ENCODE measurements at regions not wholly inside any gene's neighbourhood (a gene's known extent, or its start where the extent isn't known, plus 50 kb on each side); places are given as distances from the start of the nearest gene placed in this dataset.
"Not testable (repeated sequence)": the region's sequence is repeated elsewhere in the genome, so short reads cannot be mapped to it uniquely, and the experiment has no call there.

GRCh38 chr1:82062206-82062605 is 261.5 kb downstream of the ADGRL2 start:
- H3K9me3 ChIP-seq: no peaks in the 10 kb centered on the region
- no peak for DNase-seq
- no peaks in the 10 kb centered on the region for H3K27me3 ChIP-seq
- H3K4me3 ChIP-seq: no peak overlapping the region
- no peaks in the 10 kb centered on the region for H3K36me3 ChIP-seq

GRCh38 chr1:82059959-82060358 is 259.2 kb downstream of the ADGRL2 start:
- DNase-seq: no peak

DNA sequence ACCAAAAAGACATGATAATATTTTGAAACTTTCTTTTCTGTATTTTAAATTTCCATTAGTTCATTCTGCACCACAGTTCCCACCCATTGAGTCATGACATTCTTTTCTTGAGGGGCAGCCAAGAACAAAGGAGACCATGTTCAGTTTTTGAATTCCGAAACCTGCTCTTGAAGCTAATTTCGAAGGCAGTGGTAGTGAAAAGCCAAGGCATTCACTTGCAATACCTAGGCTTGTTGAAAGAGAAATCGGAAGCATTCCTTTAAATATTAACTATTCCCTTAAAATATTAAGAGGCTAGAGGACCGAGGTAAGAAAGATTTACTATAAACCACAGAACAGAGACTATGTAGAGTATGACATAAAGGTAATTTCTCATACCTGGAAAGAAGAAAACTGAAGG is 256.3 kb downstream of the ADGRL2 start:
- Histone ChIP-seq H3K27me3 (no peaks in the 10 kb centered on the region), H3K36me3 (no peaks in the 10 kb centered on the region), H3K4me3 (no peak overlapping the region), H3K9me3 (no peaks in the 10 kb centered on the region)
- no peak for DNase-seq

More at GRCh38 chr1:82059959-82060358, 259.2 kb downstream of the ADGRL2 start:
- H3K36me3 ChIP-seq: no peaks in the 10 kb centered on the region
- no peak overlapping the region for H3K4me3 ChIP-seq
- no peaks in the 10 kb centered on the region for H3K9me3 ChIP-seq
- no peaks in the 10 kb centered on the region for H3K27me3 ChIP-seq

DNA sequence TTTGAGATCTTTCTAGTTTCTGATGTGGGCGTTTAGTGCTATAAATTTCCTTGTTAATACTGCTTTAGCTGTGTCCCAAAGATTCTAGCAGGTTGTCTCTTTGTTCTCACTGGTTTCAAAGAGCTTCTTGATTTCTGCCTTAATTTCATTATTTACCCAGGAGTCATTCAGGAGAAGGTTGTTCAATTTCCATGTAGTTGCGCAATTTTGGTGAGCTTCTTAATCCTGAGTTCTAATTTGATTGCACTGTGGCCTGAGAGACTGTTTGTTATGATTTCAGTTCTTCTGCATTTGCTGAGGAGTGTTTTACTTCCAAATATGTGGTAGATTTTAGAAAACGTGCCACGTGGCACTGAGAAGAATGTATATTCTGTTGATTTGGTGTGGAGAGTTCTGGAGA is 254.6 kb downstream of the ADGRL2 start:
- H3K4me3 ChIP-seq, H3K9me3 ChIP-seq, H3K27me3 ChIP-seq, DNase-seq, H3K36me3 ChIP-seq: not testable (repeated sequence)

- no peak overlapping the region for H3K4me3 ChIP-seq
- no peaks in the 10 kb centered on the region for H3K27me3 ChIP-seq
- no peaks in the 10 kb centered on the region for H3K36me3 ChIP-seq
- no peak for DNase-seq
- H3K9me3 ChIP-seq: no peaks in the 10 kb centered on the region
Measured at GRCh38 chr1:82052563-82052962, 251.8 kb downstream of the ADGRL2 start.

DNA sequence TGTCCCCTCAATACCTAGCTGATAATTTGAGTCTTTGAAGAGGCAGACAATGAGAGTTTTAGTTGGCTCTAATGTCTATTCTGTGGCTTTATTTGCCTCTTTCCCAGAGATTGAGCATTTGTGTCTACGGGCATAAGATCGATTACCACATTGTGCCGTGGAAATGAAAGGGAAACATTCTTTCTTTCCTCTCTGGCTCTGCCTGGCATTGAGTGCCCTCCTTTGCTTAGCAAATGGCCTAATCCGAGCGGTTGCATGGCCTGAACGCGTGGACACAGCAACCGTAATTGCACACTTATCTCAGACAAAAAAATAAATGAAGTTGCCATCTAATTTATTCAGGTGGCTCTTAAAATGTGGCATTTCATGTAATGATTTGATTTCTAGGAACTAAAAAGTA is 247.9 kb downstream of the ADGRL2 start:
- Histone ChIP-seq H3K36me3 (no peaks in the 10 kb centered on the region), H3K4me3 (no peak overlapping the region), H3K27me3 (no peaks in the 10 kb centered on the region), H3K9me3 (no peaks in the 10 kb centered on the region)
- no peak for DNase-seq

- no peaks in the 10 kb centered on the region; the same call in 1 of the 2 replicates for H3K27me3 ChIP-seq
- H3K4me3 ChIP-seq: no peak overlapping the region
- no peaks in the 10 kb centered on the region for H3K36me3 ChIP-seq
- DNase-seq: no peak
- no peaks in the 10 kb centered on the region for H3K9me3 ChIP-seq
Measured at GRCh38 chr1:82045221-82045620, 244.5 kb downstream of the ADGRL2 start.

DNA sequence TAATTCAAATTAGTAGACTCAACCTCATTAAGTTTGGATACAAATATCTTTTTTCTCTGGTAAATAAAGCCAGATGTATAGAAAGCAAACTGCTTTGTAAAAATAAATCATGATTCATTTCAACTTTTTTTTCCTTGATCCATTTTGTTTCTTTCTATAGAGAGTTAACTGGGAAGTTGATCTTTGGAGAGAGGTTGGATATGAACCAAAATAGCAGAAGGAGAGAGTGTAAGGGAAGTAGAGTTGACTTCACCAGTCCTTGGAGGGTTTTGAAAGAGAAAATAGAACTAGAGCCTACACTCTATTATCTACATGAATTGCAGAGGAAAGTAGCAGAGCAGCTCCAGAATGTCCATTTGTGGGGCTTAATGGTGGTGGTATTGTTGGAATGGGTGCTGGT is 243.8 kb downstream of the ADGRL2 start:
- Histone ChIP-seq H3K27me3 (no peaks in the 10 kb centered on the region; the same call in 1 of the 2 replicates), H3K9me3 (no peaks in the 10 kb centered on the region), H3K4me3 (no peak overlapping the region), H3K36me3 (no peaks in the 10 kb centered on the region)
- DNase-seq: no peak

DNA sequence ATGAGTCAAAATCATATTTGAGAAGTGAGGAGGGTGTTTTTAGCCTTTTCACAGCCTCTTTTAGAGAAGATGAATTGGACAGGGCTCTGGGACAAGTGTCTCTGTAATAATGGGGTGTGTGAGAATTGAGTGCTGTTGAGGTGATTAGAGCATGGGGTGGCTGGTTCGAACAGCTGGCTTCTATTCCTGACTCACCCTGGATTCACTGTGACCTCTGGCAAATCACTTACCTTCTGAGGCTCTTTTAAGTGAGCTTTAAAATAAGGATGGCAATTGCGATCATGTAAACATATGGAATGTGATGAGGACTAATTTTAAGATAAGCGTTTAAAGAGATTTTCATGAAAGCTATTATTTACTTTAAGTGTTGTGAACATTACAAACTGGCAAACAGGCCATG is 243.4 kb downstream of the ADGRL2 start:
- Histone ChIP-seq H3K9me3 (no peaks in the 10 kb centered on the region), H3K27me3 (no peaks in the 10 kb centered on the region; the same call in 1 of the 2 replicates), H3K4me3 (no peak overlapping the region), H3K36me3 (no peaks in the 10 kb centered on the region)
- no peak for DNase-seq

GRCh38 chr1:82042306-82043060 is 241.7 kb downstream of the ADGRL2 start:
- H3K9me3 ChIP-seq: no peaks in the 10 kb centered on the region
- H3K36me3 ChIP-seq: no peaks in the 10 kb centered on the region
- no peak overlapping the region for H3K4me3 ChIP-seq
- no peak for DNase-seq
- H3K27me3 ChIP-seq: no peaks in the 10 kb centered on the region; the same call in 1 of the 2 replicates

Data from MG63 (cell line).